ENCODE measurements at regions not wholly inside any gene's neighbourhood (a gene's known extent, or its start where the extent isn't known, plus 50 kb on each side); places are given as distances from the start of the nearest gene placed in this dataset.

DNA sequence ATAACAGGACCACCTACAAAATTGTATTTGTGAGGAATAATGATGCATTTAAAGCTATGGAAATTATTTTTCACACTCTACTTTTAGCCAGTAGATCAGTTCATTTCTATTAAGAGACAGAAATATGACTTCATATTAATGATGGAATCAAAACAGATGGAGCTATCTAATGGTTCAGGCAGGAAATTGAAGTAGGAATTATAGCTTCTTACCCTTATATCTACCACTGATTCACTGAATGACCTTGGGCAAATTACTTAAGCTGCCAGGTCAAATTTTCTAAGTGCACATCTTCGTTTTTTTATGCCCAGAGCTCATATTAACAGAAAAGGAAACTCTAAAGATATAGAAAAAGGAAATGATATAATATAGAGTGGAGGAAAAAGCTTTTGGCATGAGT is 323.1 kb downstream of the PCDH10 start:
- Histone ChIP-seq H3K36me3 (ENCODE audit: control insufficient read depth in 2 of 2, extremely low read depth in 1 of 2, insufficient read depth in 2 of 2, low read length in 2 of 2) (no peaks in the 10 kb centered on the region), H2AFZ (ENCODE audit: low read depth, low read length) (no peak overlapping the region), H3K27ac (ENCODE audit: insufficient read depth, low read depth, low read length) (no peak overlapping the region), H3K4me3 (replicated peaks in 1 of 3; ENCODE audit: insufficient read depth in 1 of 3, low read depth in 1 of 3, low read length in 3 of 3) (no peak overlapping the region), H3K9ac (replicated peaks; ENCODE audit: extremely low read depth, insufficient read depth, low read length) (no peak overlapping the region), H3K79me2 (ENCODE audit: control insufficient read depth, insufficient read depth, low read length) (no peaks in the 10 kb centered on the region), H3K9me3 (replicated peaks; ENCODE audit: control insufficient read depth, insufficient read depth, low read length) (no peaks in the 10 kb centered on the region), H3K4me2 (ENCODE audit: insufficient read depth, low read length) (no peak overlapping the region), H4K20me1 (replicated peaks; ENCODE audit: control insufficient read depth, extremely low read depth, insufficient read depth, low read length) (no peaks in the 10 kb centered on the region), H3K27me3 (ENCODE audit: control insufficient read depth in 2 of 2, insufficient read depth in 2 of 2, low read length in 2 of 2) (no peaks in the 10 kb centered on the region), H3K4me1 (ENCODE audit: control insufficient read depth, extremely low read depth, insufficient read depth, low read length) (no peaks in the 10 kb centered on the region), H3K9me1 (replicated peaks; ENCODE audit: control insufficient read depth, extremely low read depth, insufficient read depth, low read length) (no peaks in the 10 kb centered on the region)
- POLR2A ChIA-PET: no interaction called here
- no peak for TF ChIP-seq GATA2 (IDR thresholded peaks at IDR 0.05; ENCODE audit: insufficient read depth, insufficient read length, low read depth, low read length)
- TF ChIP-seq EZH2 (IDR thresholded peaks at IDR 0.05; ENCODE audit: borderline replicate concordance, low read depth, low read length, severe bottlenecking): no peak
- TF ChIP-seq, protein P1, sequence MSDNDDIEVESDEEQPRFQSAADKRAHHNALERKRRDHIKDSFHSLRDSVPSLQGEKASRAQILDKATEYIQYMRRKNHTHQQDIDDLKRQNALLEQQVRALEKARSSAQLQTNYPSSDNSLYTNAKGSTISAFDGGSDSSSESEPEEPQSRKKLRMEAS (IDR thresholded peaks at IDR 0.05; ENCODE audit: insufficient read depth, insufficient read length): no peak
- TF ChIP-seq POLR2AphosphoS5 (IDR thresholded peaks at IDR 0.05; ENCODE audit: insufficient read depth, low read depth, low read length): no peak
- no peak for TF ChIP-seq JUN (IDR thresholded peaks at IDR 0.05; ENCODE audit: borderline replicate concordance, insufficient read depth, insufficient read length, low read depth)
- FAIRE-seq: no peak
- intact Hi-C loops (cut with micrococcal nuclease): no loop called here
- no TSS peak for BruUV-seq (replicated peaks)
- CTCF ChIA-PET: interaction anchor here (1.6 to 1.7 kb wide), 3 partner anchors 12 to 325 kb away, joined by 5 to 8 read pairs (median 8); no protein-coding TSS in a partner anchor
- DNase-seq (ENCODE audit: low read depth, low spot score): no peak
- dilution Hi-C loops (cut with MboI; ENCODE audit: extremely low pct_ligation_motif_present, low sequenced_read_pairs): no loop called here

DNA sequence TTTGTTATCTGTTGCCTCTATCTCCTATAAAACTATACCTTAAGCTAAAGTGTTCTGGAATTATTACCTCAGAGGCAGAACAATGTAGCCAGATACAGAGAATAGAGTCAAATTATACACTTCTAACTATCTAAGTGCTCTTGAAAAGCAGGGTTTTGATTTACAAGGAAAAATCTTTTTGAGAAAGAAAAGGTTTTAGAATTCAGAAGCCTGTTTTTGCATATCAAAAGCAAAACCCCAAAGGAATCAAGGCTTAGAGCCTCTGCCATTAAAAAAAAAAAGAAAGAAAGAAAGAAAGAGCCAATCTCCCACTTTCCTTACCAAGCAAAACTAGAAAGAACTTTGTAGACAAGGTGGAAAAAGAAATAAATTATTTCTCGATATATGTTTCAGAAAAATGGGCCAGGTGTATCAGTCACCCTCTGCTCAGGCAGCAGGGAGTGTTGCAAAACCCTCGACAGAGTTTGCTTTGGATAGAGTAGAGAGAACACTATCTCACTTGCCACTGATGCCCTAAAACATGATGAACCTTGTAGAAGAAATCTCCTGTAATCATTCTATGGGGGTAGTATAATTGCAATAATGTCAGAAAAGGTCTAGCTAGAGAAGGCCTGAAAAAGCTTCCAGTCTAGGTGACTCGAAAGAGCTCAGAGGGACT is 318.3 kb downstream of the PCDH10 start:
- POLR2A ChIA-PET: no interaction called here
- CTCF ChIA-PET: no interaction called here
- intact Hi-C loops (cut with micrococcal nuclease): no loop called here

More for the DNA sequence above, 318.3 kb downstream of the PCDH10 start:
- H3K4me3 ChIP-seq (replicated peaks in 1 of 3; ENCODE audit: insufficient read depth in 1 of 3, low read depth in 1 of 3, low read length in 3 of 3): no peak overlapping the region
- TF ChIP-seq, protein P2, sequence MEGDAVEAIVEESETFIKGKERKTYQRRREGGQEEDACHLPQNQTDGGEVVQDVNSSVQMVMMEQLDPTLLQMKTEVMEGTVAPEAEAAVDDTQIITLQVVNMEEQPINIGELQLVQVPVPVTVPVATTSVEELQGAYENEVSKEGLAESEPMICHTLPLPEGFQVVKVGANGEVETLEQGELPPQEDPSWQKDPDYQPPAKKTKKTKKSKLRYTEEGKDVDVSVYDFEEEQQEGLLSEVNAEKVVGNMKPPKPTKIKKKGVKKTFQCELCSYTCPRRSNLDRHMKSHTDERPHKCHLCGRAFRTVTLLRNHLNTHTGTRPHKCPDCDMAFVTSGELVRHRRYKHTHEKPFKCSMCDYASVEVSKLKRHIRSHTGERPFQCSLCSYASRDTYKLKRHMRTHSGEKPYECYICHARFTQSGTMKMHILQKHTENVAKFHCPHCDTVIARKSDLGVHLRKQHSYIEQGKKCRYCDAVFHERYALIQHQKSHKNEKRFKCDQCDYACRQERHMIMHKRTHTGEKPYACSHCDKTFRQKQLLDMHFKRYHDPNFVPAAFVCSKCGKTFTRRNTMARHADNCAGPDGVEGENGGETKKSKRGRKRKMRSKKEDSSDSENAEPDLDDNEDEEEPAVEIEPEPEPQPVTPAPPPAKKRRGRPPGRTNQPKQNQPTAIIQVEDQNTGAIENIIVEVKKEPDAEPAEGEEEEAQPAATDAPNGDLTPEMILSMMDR (IDR thresholded peaks at IDR 0.05; ENCODE audit: extremely low read depth in 1 of 2, insufficient read depth in 1 of 2, low read depth in 1 of 2, low read length in 2 of 2): no peak
- TF ChIP-seq MYC (IDR thresholded peaks at IDR 0.05; ENCODE audit: low read depth, low read length): no peak
- no peak overlapping the region for H3K4me2 ChIP-seq (ENCODE audit: insufficient read depth, low read length)
- no peaks in the 10 kb centered on the region for H3K9me3 ChIP-seq (replicated peaks; ENCODE audit: control insufficient read depth, insufficient read depth, low read length)
- no peaks in the 10 kb centered on the region for H3K36me3 ChIP-seq (ENCODE audit: control insufficient read depth in 2 of 2, extremely low read depth in 1 of 2, insufficient read depth in 2 of 2, low read length in 2 of 2)
- H2AFZ ChIP-seq (ENCODE audit: low read depth, low read length): no peak overlapping the region
- no peaks in the 10 kb centered on the region for H4K20me1 ChIP-seq (replicated peaks; ENCODE audit: control insufficient read depth, extremely low read depth, insufficient read depth, low read length)
- dilution Hi-C loops (cut with MboI; ENCODE audit: extremely low pct_ligation_motif_present, low sequenced_read_pairs): no loop called here
- H3K27me3 ChIP-seq (ENCODE audit: control insufficient read depth in 2 of 2, insufficient read depth in 2 of 2, low read length in 2 of 2): no peaks in the 10 kb centered on the region
- no peaks in the 10 kb centered on the region for H3K79me2 ChIP-seq (ENCODE audit: control insufficient read depth, insufficient read depth, low read length)
- no peaks in the 10 kb centered on the region for H3K4me1 ChIP-seq (ENCODE audit: control insufficient read depth, extremely low read depth, insufficient read depth, low read length)
- H3K27ac ChIP-seq (ENCODE audit: insufficient read depth, low read depth, low read length): no peak overlapping the region
- no peaks in the 10 kb centered on the region for H3K9me1 ChIP-seq (replicated peaks; ENCODE audit: control insufficient read depth, extremely low read depth, insufficient read depth, low read length)
- FAIRE-seq (no peak), DNase-seq (ENCODE audit: low read depth, low spot score) (no peak)
- BruUV-seq (replicated peaks): no TSS peak
- H3K9ac ChIP-seq (replicated peaks; ENCODE audit: extremely low read depth, insufficient read depth, low read length): no peak overlapping the region
